GM12878 (cell line): ENCODE measurements at regions not wholly inside any gene's neighbourhood (a gene's known extent, or its start where the extent isn't known, plus 50 kb on each side); places are given as distances from the start of the nearest gene placed in this dataset.

Experiments
- ATAC-seq: fragments of 200-7000 bp; cut with Tn5 transposase; 3 replicates; pipeline ENCODE4 v1.9.1; 2020; ENCODE audit warnings: mild to moderate bottlenecking, moderate library complexity
- BruUV-seq: library from RNA; stranded (reverse); fragments of 400-500 nt; replicated peaks from 2 replicates; lab custom pipeline; 2021; lab: Mats Ljungman, UMichigan
- CTCF ChIA-PET: fragments of 300-600 bp; sonication (Branson Sonifier 250); formaldehyde crosslinking; extraction: SDS; loops from one replicate; lab custom pipeline; 2021; ENCODE audit warnings: inconsistent platforms; lab: Yijun Ruan, JAX
- POLR2A ChIA-PET: fragments of 350-600 bp; formaldehyde crosslinking; extraction: SDS; loops from one replicate; lab custom pipeline; 2021; ENCODE audit warnings: inconsistent platforms; lab: Charles Lee
- RAD21 ChIA-PET: fragments of 300-600 bp; sonication (Branson Sonifier 250); formaldehyde crosslinking; loops from one replicate; lab custom pipeline; 2023; ENCODE audit warnings: antibody characterized with exemption; ENCODE audit not compliant: unreplicated experiment; lab: Charles Lee
- SMC1A ChIA-PET: fragments of 300-600 bp; sonication (Branson Sonifier 250); formaldehyde crosslinking; loops from one replicate; lab custom pipeline; 2023; ENCODE audit not compliant: unreplicated experiment, uncharacterized antibody; lab: Charles Lee
- DNase-seq: peaks from one replicate; pipeline ENCODE4 v3.0.0-alpha.2; 2011; ENCODE audit warnings: low read depth, low spot score
- FAIRE-seq: peaks from 3 replicates; lab custom pipeline; 2011; peaks lifted over from hg19 to GRCh38; lab: Jason Lieb, UNC
- H2AFZ ChIP-seq: 2 replicates; pipeline ENCODE4 v1.6.0; 2011; ENCODE audit warnings: low read depth, low read length, control low read depth; ENCODE audit not compliant: control insufficient read depth
- H3K27ac ChIP-seq: 2 replicates; pipeline ENCODE4 v1.5.1; 2011; ENCODE audit warnings: control low read depth; ENCODE audit not compliant: control insufficient read depth, insufficient read depth
- H3K27me3 ChIP-seq, 2 experiments: replicated peaks in 1 of 2; 2 replicates each; pipeline versions ENCODE4 v1.6.0 to v1.6.1; 2011; ENCODE audit warnings: low read length in 1 of 2; ENCODE audit not compliant: control insufficient read depth in 2 of 2, insufficient read depth in 2 of 2
- H3K36me3 ChIP-seq, 2 experiments: 2 replicates each; pipeline ENCODE4 v1.5.1; 2011; ENCODE audit warnings: low read length in 1 of 2; ENCODE audit not compliant: control insufficient read depth in 2 of 2, insufficient read depth in 2 of 2
- H3K4me1 ChIP-seq: 2 replicates; pipeline ENCODE4 v1.6.1; 2011; ENCODE audit warnings: mild to moderate bottlenecking, low read length, moderate library complexity, mixed read lengths; ENCODE audit not compliant: control insufficient read depth, insufficient read depth
- H3K4me2 ChIP-seq: 2 replicates; pipeline ENCODE4 v1.6.0; 2011; ENCODE audit warnings: control low read depth; ENCODE audit not compliant: control insufficient read depth, insufficient read depth
- H3K4me3 ChIP-seq: fragments of 200-600 bp; sonication (generic); 2 replicates; pipeline ENCODE4 v1.5.1; 2016
- H3K79me2 ChIP-seq: 2 replicates; pipeline ENCODE4 v1.6.0; 2011; ENCODE audit warnings: low read length; ENCODE audit not compliant: control insufficient read depth, insufficient read depth
- H3K9ac ChIP-seq: 2 replicates; pipeline ENCODE4 v1.8.0; 2011; ENCODE audit warnings: low read length, control low read depth, mixed read lengths; ENCODE audit not compliant: control insufficient read depth, insufficient read depth
- H3K9me3 ChIP-seq: replicated peaks from 3 replicates; pipeline ENCODE4 v1.5.1; 2011; ENCODE audit warnings: mild to moderate bottlenecking, low read length; ENCODE audit not compliant: control insufficient read depth, insufficient read depth
- H4K20me1 ChIP-seq: 2 replicates; pipeline ENCODE4 v1.6.0; 2011; ENCODE audit not compliant: control insufficient read depth, insufficient read depth
- DPF2 ChIP-seq: fragments of 450-650 bp; IDR thresholded peaks from 2 replicates; pipeline ENCODE4 v1.6.1; 2017; ENCODE audit warnings: mild to moderate bottlenecking
- JUNB ChIP-seq: IDR thresholded peaks from 2 replicates; pipeline ENCODE4 v1.6.1; 2016; ENCODE audit warnings: antibody characterized with exemption, mild to moderate bottlenecking
- MTA2 ChIP-seq: fragments of 450-650 bp; IDR thresholded peaks from 2 replicates; pipeline ENCODE4 v1.6.1; 2016; ENCODE audit warnings: low read depth, mild to moderate bottlenecking, moderate library complexity
- WGBS: methylation state at CpG from one replicate; pipeline ENCODE4 v1.1.6; 2016; ENCODE audit warnings: low lambda C conversion rate; ENCODE audit not compliant: insufficient replicate concordance, insufficient coverage; ENCODE audit errors: missing lambda C conversion rate; 5-methylcytosine and 5-hydroxymethylcytosine counted together
- in situ Hi-C: fragments of 300-500 bp; cut with MboI; formaldehyde crosslinking; loops from 9 replicates; pipeline ENCODE4 v1.14.3; 2018; ENCODE audit warnings: mixed read lengths
- intact Hi-C: fragments of 100-400 bp; cut with micrococcal nuclease; formaldehyde crosslinking; loops from one replicate; pipeline ENCODE4 v1.14.2; 2022; ENCODE audit not compliant: unreplicated experiment
- TF ChIP-seq, protein P1 (sequence below): fragments of 450-650 bp; IDR thresholded peaks from 2 replicates; pipeline ENCODE4 v1.6.1; 2016; ENCODE audit warnings: mild to moderate bottlenecking, moderate library complexity, borderline replicate concordance
- TF ChIP-seq, protein P2 (sequence below): fragments of 450-650 bp; IDR thresholded peaks from 2 replicates; pipeline ENCODE4 v1.6.1; 2017; ENCODE audit warnings: mild to moderate bottlenecking, moderate library complexity
- TF ChIP-seq, protein P3 (sequence below): fragments of 450-650 bp; conservative IDR thresholded peaks from 2 replicates; pipeline ENCODE4 v1.6.1; 2017; ENCODE audit warnings: mild to moderate bottlenecking, moderate library complexity

DNA sequence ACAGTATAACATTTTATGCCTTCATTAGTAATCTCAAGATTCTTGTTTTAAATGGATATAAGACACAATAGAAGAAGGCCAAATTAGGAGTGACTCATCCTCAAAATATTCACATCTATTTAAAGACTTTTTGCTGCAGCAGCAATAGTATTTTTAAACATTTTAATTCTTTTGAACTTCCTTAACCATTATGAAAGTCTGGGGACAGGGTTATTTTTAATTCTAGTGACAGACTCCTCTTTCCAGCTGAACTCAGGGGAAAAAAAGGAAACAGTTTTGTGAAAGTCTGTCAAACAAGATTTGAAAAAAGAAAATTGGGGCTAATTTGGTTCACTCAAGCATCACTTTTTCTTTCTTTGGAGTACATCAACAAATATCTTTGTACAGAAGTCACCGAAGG lies 541.8 kb downstream of the NUP35 start (continued):
- TF ChIP-seq, protein P1, sequence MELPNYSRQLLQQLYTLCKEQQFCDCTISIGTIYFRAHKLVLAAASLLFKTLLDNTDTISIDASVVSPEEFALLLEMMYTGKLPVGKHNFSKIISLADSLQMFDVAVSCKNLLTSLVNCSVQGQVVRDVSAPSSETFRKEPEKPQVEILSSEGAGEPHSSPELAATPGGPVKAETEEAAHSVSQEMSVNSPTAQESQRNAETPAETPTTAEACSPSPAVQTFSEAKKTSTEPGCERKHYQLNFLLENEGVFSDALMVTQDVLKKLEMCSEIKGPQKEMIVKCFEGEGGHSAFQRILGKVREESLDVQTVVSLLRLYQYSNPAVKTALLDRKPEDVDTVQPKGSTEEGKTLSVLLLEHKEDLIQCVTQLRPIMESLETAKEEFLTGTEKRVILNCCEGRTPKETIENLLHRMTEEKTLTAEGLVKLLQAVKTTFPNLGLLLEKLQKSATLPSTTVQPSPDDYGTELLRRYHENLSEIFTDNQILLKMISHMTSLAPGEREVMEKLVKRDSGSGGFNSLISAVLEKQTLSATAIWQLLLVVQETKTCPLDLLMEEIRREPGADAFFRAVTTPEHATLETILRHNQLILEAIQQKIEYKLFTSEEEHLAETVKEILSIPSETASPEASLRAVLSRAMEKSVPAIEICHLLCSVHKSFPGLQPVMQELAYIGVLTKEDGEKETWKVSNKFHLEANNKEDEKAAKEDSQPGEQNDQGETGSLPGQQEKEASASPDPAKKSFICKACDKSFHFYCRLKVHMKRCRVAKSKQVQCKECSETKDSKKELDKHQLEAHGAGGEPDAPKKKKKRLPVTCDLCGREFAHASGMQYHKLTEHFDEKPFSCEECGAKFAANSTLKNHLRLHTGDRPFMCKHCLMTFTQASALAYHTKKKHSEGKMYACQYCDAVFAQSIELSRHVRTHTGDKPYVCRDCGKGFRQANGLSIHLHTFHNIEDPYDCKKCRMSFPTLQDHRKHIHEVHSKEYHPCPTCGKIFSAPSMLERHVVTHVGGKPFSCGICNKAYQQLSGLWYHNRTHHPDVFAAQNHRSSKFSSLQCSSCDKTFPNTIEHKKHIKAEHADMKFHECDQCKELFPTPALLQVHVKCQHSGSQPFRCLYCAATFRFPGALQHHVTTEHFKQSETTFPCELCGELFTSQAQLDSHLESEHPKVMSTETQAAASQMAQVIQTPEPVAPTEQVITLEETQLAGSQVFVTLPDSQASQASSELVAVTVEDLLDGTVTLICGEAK = no peak
- no peak for TF ChIP-seq MTA2
- TF ChIP-seq, protein P2, sequence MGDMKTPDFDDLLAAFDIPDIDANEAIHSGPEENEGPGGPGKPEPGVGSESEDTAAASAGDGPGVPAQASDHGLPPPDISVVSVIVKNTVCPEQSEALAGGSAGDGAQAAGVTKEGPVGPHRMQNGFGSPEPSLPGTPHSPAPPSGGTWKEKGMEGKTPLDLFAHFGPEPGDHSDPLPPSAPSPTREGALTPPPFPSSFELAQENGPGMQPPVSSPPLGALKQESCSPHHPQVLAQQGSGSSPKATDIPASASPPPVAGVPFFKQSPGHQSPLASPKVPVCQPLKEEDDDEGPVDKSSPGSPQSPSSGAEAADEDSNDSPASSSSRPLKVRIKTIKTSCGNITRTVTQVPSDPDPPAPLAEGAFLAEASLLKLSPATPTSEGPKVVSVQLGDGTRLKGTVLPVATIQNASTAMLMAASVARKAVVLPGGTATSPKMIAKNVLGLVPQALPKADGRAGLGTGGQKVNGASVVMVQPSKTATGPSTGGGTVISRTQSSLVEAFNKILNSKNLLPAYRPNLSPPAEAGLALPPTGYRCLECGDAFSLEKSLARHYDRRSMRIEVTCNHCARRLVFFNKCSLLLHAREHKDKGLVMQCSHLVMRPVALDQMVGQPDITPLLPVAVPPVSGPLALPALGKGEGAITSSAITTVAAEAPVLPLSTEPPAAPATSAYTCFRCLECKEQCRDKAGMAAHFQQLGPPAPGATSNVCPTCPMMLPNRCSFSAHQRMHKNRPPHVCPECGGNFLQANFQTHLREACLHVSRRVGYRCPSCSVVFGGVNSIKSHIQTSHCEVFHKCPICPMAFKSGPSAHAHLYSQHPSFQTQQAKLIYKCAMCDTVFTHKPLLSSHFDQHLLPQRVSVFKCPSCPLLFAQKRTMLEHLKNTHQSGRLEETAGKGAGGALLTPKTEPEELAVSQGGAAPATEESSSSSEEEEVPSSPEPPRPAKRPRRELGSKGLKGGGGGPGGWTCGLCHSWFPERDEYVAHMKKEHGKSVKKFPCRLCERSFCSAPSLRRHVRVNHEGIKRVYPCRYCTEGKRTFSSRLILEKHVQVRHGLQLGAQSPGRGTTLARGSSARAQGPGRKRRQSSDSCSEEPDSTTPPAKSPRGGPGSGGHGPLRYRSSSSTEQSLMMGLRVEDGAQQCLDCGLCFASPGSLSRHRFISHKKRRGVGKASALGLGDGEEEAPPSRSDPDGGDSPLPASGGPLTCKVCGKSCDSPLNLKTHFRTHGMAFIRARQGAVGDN = no peak

DNA sequence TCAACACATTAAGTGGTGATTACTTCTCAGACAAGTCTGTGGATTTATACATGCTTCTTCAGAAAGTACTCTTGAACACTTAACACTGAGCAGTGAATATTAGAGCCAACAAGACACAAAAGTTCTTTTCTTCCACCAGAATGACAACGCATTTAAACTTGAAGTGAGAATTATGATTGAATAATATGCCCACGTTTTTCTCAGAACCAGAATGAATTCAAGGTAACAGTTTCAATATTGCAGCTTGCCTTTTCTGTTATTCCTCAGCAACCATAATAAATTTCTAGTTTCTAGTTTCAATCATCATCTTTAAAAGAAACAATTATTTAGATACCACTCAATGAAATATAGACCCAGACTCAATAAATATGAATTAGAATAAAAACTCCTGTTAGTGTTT lies 547.0 kb downstream of the NUP35 start:
- no peak overlapping the region for H3K9ac ChIP-seq
- no peaks in the 10 kb centered on the region for H3K36me3 ChIP-seq
- H3K4me2 ChIP-seq = no peak overlapping the region
- H3K4me3 ChIP-seq = no peak overlapping the region
- BruUV-seq = no TSS peak
- intact Hi-C loops = no loop called here
- no peaks in the 10 kb centered on the region for H3K4me1 ChIP-seq
- no peaks in the 10 kb centered on the region for H3K27me3 ChIP-seq
- in situ Hi-C loops = no loop called here
- ATAC-seq = no peak; the same call in 2 of the 3 replicates
- no peak for DNase-seq
- no peaks in the 10 kb centered on the region for H3K79me2 ChIP-seq
- H2AFZ ChIP-seq = no peak overlapping the region
- ChIA-PET SMC1A (no interaction called here), POLR2A (no interaction called here), RAD21 (no interaction called here), CTCF (no interaction called here)
- H3K27ac ChIP-seq = no peak overlapping the region
- no peaks in the 10 kb centered on the region for H4K20me1 ChIP-seq
- WGBS = 0% methylated on average over 2 of the region's 2 CpGs
- TF ChIP-seq, protein P3, sequence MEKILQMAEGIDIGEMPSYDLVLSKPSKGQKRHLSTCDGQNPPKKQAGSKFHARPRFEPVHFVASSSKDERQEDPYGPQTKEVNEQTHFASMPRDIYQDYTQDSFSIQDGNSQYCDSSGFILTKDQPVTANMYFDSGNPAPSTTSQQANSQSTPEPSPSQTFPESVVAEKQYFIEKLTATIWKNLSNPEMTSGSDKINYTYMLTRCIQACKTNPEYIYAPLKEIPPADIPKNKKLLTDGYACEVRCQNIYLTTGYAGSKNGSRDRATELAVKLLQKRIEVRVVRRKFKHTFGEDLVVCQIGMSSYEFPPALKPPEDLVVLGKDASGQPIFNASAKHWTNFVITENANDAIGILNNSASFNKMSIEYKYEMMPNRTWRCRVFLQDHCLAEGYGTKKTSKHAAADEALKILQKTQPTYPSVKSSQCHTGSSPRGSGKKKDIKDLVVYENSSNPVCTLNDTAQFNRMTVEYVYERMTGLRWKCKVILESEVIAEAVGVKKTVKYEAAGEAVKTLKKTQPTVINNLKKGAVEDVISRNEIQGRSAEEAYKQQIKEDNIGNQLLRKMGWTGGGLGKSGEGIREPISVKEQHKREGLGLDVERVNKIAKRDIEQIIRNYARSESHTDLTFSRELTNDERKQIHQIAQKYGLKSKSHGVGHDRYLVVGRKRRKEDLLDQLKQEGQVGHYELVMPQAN = no peak
- TF ChIP-seq JUNB = peak; percentile 52
- no peak for TF ChIP-seq DPF2
- no peaks in the 10 kb centered on the region for H3K9me3 ChIP-seq
- peak; percentile 44 for FAIRE-seq
